ENCODE measurements at regions not wholly inside any gene's neighbourhood (a gene's known extent, or its start where the extent isn't known, plus 50 kb on each side); places are given as distances from the start of the nearest gene placed in this dataset.

DNA sequence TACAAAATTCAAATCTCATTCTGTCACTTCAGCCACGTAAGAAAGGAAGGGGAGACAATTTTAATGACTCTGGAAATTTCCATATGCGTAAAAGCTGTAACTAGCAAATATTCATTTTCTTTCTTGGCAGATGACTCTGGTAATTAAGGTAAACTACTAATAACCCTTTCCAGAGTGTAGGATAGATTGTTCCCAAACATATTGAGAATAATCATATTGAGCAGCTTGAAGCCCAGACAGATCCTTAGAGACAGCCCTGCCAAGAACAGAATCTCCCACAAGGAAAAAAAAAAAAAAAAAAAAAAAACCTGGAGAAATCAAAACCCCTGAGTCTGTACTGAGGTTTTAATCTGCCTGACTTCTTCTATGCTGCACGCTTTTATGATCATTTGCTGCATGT, 163.6 kb upstream of the TMPO start:
- TF ChIP-seq, protein P1, sequence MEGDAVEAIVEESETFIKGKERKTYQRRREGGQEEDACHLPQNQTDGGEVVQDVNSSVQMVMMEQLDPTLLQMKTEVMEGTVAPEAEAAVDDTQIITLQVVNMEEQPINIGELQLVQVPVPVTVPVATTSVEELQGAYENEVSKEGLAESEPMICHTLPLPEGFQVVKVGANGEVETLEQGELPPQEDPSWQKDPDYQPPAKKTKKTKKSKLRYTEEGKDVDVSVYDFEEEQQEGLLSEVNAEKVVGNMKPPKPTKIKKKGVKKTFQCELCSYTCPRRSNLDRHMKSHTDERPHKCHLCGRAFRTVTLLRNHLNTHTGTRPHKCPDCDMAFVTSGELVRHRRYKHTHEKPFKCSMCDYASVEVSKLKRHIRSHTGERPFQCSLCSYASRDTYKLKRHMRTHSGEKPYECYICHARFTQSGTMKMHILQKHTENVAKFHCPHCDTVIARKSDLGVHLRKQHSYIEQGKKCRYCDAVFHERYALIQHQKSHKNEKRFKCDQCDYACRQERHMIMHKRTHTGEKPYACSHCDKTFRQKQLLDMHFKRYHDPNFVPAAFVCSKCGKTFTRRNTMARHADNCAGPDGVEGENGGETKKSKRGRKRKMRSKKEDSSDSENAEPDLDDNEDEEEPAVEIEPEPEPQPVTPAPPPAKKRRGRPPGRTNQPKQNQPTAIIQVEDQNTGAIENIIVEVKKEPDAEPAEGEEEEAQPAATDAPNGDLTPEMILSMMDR (IDR thresholded peaks at IDR 0.05): no peak
- TF ChIP-seq POLR2A (IDR thresholded peaks at IDR 0.05) (no peak), POLR2AphosphoS5 (IDR thresholded peaks at IDR 0.05) (no peak)
